Nephron (organoid): ENCODE measurements at regions not wholly inside any gene's neighbourhood (a gene's known extent, or its start where the extent isn't known, plus 50 kb on each side); places are given as distances from the start of the nearest gene placed in this dataset.

Experiments used
- H3K27ac Mint-ChIP-seq, 3 experiments: 2 replicates each; pipeline ENCODE4 v1.8.0; 2020; ENCODE audit warnings: mixed read lengths in 3 of 3, mild to moderate bottlenecking in 2 of 3, moderate library complexity in 1 of 3
- H3K27me3 Mint-ChIP-seq: 2 replicates; pipeline ENCODE4 v1.8.0; 2021; ENCODE audit warnings: low read depth, mild to moderate bottlenecking, moderate library complexity, mixed read lengths
- H3K36me3 Mint-ChIP-seq: 2 replicates; pipeline ENCODE4 v1.8.0; 2020; ENCODE audit warnings: low read depth, mixed read lengths
- H3K4me1 Mint-ChIP-seq: 2 replicates; pipeline ENCODE4 v1.8.0; 2020; ENCODE audit warnings: mixed read lengths
- H3K4me3 Mint-ChIP-seq, 3 experiments: 2 replicates each; pipeline ENCODE4 v1.8.0; 2020; ENCODE audit warnings: mild to moderate bottlenecking in 3 of 3, mixed read lengths in 3 of 3, moderate library complexity in 2 of 3
- H3K9me3 Mint-ChIP-seq: 2 replicates; pipeline ENCODE4 v1.8.0; 2020; ENCODE audit warnings: mixed read lengths
- TF ChIP-seq, protein P1 (sequence below), 3 experiments: fragments of 200-600 bp; sonication (generic); IDR thresholded peaks; one replicate each; pipeline ENCODE4 v1.5.0; 2021; ENCODE audit warnings: antibody characterized with exemption in 3 of 3; ENCODE audit not compliant: unreplicated experiment in 3 of 3

DNA sequence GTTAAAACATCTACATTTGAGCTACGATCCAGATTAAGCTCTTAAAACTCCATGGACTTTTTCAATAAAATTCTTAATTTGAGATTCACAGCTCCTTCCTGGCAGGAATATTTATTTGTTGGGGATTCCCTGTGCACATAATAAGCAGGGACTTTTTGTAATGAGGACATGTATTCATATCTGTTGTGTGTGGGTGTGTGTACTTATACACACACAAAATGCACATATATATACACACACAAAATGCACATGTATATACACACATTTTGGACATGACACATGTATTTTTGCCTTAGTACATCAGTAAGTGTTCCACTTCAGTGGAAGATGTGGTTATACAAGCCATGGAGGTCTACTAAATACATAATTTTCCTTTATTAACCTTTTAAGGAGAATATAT lies 1131.1 kb upstream of the CDH2 start:
- H3K4me1 Mint-ChIP-seq: no peaks in the 10 kb centered on the region
- H3K4me3 Mint-ChIP-seq: no peak overlapping the region
- H3K27ac Mint-ChIP-seq: no peak overlapping the region
- no peaks in the 10 kb centered on the region for H3K36me3 Mint-ChIP-seq
- TF ChIP-seq, protein P1, sequence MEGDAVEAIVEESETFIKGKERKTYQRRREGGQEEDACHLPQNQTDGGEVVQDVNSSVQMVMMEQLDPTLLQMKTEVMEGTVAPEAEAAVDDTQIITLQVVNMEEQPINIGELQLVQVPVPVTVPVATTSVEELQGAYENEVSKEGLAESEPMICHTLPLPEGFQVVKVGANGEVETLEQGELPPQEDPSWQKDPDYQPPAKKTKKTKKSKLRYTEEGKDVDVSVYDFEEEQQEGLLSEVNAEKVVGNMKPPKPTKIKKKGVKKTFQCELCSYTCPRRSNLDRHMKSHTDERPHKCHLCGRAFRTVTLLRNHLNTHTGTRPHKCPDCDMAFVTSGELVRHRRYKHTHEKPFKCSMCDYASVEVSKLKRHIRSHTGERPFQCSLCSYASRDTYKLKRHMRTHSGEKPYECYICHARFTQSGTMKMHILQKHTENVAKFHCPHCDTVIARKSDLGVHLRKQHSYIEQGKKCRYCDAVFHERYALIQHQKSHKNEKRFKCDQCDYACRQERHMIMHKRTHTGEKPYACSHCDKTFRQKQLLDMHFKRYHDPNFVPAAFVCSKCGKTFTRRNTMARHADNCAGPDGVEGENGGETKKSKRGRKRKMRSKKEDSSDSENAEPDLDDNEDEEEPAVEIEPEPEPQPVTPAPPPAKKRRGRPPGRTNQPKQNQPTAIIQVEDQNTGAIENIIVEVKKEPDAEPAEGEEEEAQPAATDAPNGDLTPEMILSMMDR (IDR thresholded peaks at IDR 0.05; ENCODE audit: unreplicated experiment in 3 of 3): no peak
- H3K27me3 Mint-ChIP-seq: no peaks in the 10 kb centered on the region
- H3K9me3 Mint-ChIP-seq: no peaks in the 10 kb centered on the region

DNA sequence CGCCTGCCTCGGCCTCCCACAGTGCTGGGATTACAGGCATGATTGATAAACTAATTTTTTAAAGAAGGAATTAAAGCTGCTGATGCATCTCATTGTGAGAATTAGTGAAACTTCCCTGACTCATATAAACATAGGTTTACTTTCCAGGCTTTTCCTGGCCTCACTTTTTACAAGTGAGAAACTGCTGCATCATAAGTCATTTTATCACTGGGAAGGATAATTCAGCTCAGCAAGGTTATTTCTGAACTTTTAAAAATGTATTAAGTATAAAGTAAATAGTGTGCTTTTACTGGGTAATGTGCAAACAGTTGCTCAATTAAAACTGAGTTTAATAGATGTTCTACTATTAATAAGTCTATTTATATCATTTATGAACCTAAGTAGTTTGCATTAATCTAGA lies 1130.3 kb upstream of the CDH2 start:
- H3K27ac Mint-ChIP-seq: no peak overlapping the region
- no peak overlapping the region for H3K4me3 Mint-ChIP-seq
- no peaks in the 10 kb centered on the region for H3K9me3 Mint-ChIP-seq

DNA sequence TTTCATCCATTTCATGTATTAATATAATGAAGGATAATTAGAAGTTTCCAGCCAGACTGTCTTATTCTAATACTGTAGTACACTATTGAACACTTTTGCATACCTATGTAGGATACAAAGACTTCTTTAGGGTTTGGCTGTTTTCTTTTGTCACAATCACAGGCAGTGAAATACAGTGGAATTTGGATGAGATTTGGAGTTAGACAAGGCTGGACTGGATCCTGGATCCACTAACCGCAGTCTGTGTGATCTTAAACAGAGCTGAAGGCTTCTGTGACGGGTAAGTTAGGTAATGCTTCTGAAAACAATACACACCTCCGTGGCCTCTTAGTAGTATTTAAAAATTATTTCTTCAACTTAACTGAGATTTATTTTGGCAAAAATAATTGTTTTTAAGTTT lies 1128.6 kb upstream of the CDH2 start:
- TF ChIP-seq, protein P1 (IDR thresholded peaks at IDR 0.05; ENCODE audit: unreplicated experiment in 3 of 3): no peak
- no peaks in the 10 kb centered on the region for H3K9me3 Mint-ChIP-seq
- no peaks in the 10 kb centered on the region for H3K36me3 Mint-ChIP-seq
- H3K27ac Mint-ChIP-seq: no peak overlapping the region
- H3K27me3 Mint-ChIP-seq: no peaks in the 10 kb centered on the region
- H3K4me1 Mint-ChIP-seq: no peaks in the 10 kb centered on the region
- no peak overlapping the region for H3K4me3 Mint-ChIP-seq

More for the DNA sequence above, 1130.3 kb upstream of the CDH2 start:
- Mint-ChIP-seq H3K27me3 (no peaks in the 10 kb centered on the region), H3K4me1 (no peaks in the 10 kb centered on the region), H3K36me3 (no peaks in the 10 kb centered on the region)
- TF ChIP-seq, protein P1 (IDR thresholded peaks at IDR 0.05; ENCODE audit: unreplicated experiment in 3 of 3): no peak

DNA sequence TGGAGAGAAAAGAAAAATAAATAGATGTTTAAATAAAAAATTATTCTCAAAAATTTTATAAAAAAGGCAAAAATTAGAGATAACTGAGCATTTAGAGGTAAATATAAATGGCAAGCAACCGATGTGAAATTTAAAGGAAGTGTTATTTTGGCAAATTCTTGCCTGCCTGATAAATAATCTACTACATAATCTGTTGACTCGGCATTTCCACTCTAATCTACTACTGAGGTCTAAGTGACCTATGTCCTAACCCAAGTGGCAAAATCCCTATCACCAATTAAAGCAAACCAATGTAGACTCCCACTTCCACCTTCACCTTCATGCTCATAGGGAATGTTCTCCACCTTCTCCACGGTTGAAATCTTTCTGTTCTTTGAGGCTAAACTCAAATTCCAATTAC lies 1124.1 kb upstream of the CDH2 start:
- no peaks in the 10 kb centered on the region for H3K4me1 Mint-ChIP-seq
- no peak overlapping the region for H3K27ac Mint-ChIP-seq
- H3K27me3 Mint-ChIP-seq: no peaks in the 10 kb centered on the region
- no peak overlapping the region for H3K4me3 Mint-ChIP-seq
- H3K36me3 Mint-ChIP-seq: no peaks in the 10 kb centered on the region
- H3K9me3 Mint-ChIP-seq: no peaks in the 10 kb centered on the region
- TF ChIP-seq, protein P1 (IDR thresholded peaks at IDR 0.05; ENCODE audit: unreplicated experiment in 3 of 3): no peak

DNA sequence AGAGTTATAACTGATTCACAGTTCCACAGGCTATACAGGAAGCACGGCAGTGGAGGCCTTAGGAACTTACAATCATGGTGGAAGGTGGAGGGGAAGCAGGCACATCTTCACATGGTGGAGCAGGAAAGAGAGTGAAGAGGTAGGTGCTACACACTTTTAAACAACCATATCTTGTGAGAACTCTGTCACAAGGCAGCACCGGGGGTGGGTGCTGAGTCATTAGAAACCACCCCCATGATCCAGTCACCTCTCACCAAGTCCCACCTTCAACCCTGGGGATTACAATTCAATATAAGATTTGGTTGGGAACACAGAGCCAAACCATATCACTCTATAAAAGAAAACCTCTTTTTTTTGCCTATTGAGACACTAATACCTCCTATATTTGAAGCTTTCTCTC lies 1108.5 kb upstream of the CDH2 start:
- Mint-ChIP-seq H3K9me3 (no peaks in the 10 kb centered on the region), H3K4me3 (no peak overlapping the region), H3K27me3 (no peaks in the 10 kb centered on the region), H3K36me3 (no peaks in the 10 kb centered on the region), H3K27ac (no peak overlapping the region), H3K4me1 (no peaks in the 10 kb centered on the region)
- TF ChIP-seq, protein P1 (IDR thresholded peaks at IDR 0.05; ENCODE audit: unreplicated experiment in 3 of 3): no peak

DNA sequence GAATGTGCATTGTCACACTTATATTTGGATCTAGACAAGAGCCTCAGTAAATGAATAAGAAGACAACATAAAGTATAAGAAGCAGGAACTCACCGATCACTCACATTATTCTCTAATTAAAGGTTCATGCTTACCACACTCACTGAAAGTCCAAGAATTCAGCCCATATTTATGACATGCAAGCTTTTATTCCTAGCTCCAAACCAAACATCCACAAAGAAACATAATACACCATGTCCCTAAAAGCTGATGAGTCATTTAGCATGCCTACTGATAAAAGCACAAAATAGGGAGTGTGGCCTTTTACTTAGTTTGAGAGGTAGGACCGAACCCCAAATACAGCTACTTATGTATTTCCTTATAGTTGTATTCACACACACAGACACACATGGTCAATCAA lies 1094.6 kb upstream of the CDH2 start:
- Mint-ChIP-seq H3K27me3 (no peaks in the 10 kb centered on the region), H3K36me3 (no peaks in the 10 kb centered on the region), H3K27ac (no peak overlapping the region), H3K4me1 (no peaks in the 10 kb centered on the region), H3K4me3 (no peak overlapping the region), H3K9me3 (no peaks in the 10 kb centered on the region)
- TF ChIP-seq, protein P1 (IDR thresholded peaks at IDR 0.05; ENCODE audit: unreplicated experiment in 3 of 3): no peak
